CD14-positive monocyte (primary cell): ENCODE measurements at regions not wholly inside any gene's neighbourhood (a gene's known extent, or its start where the extent isn't known, plus 50 kb on each side); places are given as distances from the start of the nearest gene placed in this dataset.

ENCODE experiments used
- DNase-seq, 3 donors: peaks; one replicate each; pipeline ENCODE4 v3.0.0-alpha.2; 2011 to 2022
- H2AFZ ChIP-seq: 2 replicates; pipeline ENCODE4 v1.6.0; 2012; ENCODE audit warnings: mild to moderate bottlenecking, low read depth, low read length, inconsistent platforms; ENCODE audit not compliant: insufficient read depth, poor library complexity, severe bottlenecking
- H3K27ac ChIP-seq, 2 donors: 1 replicate in 1 of 2; 2 replicates in 1 of 2; pipeline ENCODE4 v1.5.1; 2012 to 2013; ENCODE audit warnings: low read length in 2 of 2, control low read depth in 1 of 2, inconsistent platforms in 1 of 2, low read depth in 1 of 2, mild to moderate bottlenecking in 1 of 2
- H3K27me3 ChIP-seq, 2 donors: one replicate each; pipeline versions ENCODE4 v1.6.0 to v1.6.1; 2011 to 2013; ENCODE audit warnings: low read length in 2 of 2; ENCODE audit not compliant: control insufficient read depth in 2 of 2, insufficient read depth in 2 of 2
- H3K36me3 ChIP-seq, 2 donors: replicated peaks in 1 of 2; 1 replicate in 1 of 2; 2 replicates in 1 of 2; pipeline versions ENCODE4 v1.5.1 to v1.6.1; 2012 to 2013; ENCODE audit warnings: low read length in 2 of 2, control low read depth in 1 of 2, inconsistent platforms in 1 of 2, mild to moderate bottlenecking in 1 of 2; ENCODE audit not compliant: insufficient read depth in 2 of 2, control insufficient read depth in 1 of 2
- H3K4me1 ChIP-seq, 2 donors: 1 replicate in 1 of 2; 2 replicates in 1 of 2; pipeline versions ENCODE4 v1.5.1 to v1.6.1; 2012 to 2013; ENCODE audit warnings: low read length in 2 of 2, control low read depth in 1 of 2, inconsistent platforms in 1 of 2, mild to moderate bottlenecking in 1 of 2, moderate library complexity in 1 of 2; ENCODE audit not compliant: insufficient read depth in 2 of 2, control insufficient read depth in 1 of 2
- H3K4me2 ChIP-seq: replicated peaks from 2 replicates; pipeline ENCODE3; 2012; ENCODE audit warnings: low read length, moderate library complexity, mild to moderate bottlenecking; ENCODE audit not compliant: poor library complexity, severe bottlenecking; ENCODE audit errors: extremely low read depth
- H3K4me3 ChIP-seq, 3 experiments: fragments of 200-600 bp in 1 of 3; sonication (generic) in 1 of 3; replicated peaks in 1 of 3; 1 replicate in 2 of 3; 2 replicates in 1 of 3; pipeline ENCODE4 v1.5.1; 2011 to 2013; ENCODE audit warnings: low read length in 3 of 3, mild to moderate bottlenecking in 3 of 3, control low read depth in 2 of 3, low read depth in 2 of 3, inconsistent platforms in 1 of 3, moderate library complexity in 1 of 3
- H3K79me2 ChIP-seq: 2 replicates; pipeline ENCODE4 v1.6.0; 2012; ENCODE audit warnings: mild to moderate bottlenecking, control low read depth, inconsistent platforms, low read length, moderate library complexity; ENCODE audit not compliant: insufficient read depth
- H3K9ac ChIP-seq: 2 replicates; pipeline ENCODE4 v1.6.0; 2017; ENCODE audit warnings: low read length, mild to moderate bottlenecking; ENCODE audit not compliant: insufficient read depth, poor library complexity, severe bottlenecking
- H3K9me3 ChIP-seq, 2 donors: replicated peaks in 1 of 2; 1 replicate in 1 of 2; 2 replicates in 1 of 2; pipeline versions ENCODE4 v1.5.1 to v1.6.1; 2012 to 2013; ENCODE audit warnings: low read length in 2 of 2, control low read depth in 1 of 2; ENCODE audit not compliant: control insufficient read depth in 1 of 2, insufficient read depth in 1 of 2
- H4K20me1 ChIP-seq: 2 replicates; pipeline ENCODE4 v1.6.0; 2012; ENCODE audit warnings: mild to moderate bottlenecking, low read length, control low read depth, moderate library complexity; ENCODE audit not compliant: insufficient read depth
- H3K27ac Mint-ChIP-seq, 7 donors: one replicate each; pipeline ENCODE4 v1.8.0; 2020; ENCODE audit warnings: mild to moderate bottlenecking in 7 of 7, mixed read lengths in 7 of 7, moderate library complexity in 6 of 7, inconsistent platforms in 2 of 7
- H3K27me3 Mint-ChIP-seq, 3 donors: one replicate each; pipeline ENCODE4 v1.8.0; 2021 to 2022; ENCODE audit warnings: low read depth in 3 of 3, mild to moderate bottlenecking in 3 of 3, mixed read lengths in 3 of 3, moderate library complexity in 3 of 3, inconsistent platforms in 1 of 3
- H3K36me3 Mint-ChIP-seq, 2 donors: one replicate each; pipeline ENCODE4 v1.8.0; 2020; ENCODE audit warnings: mixed read lengths in 2 of 2, inconsistent platforms in 1 of 2, mild to moderate bottlenecking in 1 of 2
- H3K4me1 Mint-ChIP-seq: one replicate; pipeline ENCODE4 v1.8.0; 2020; ENCODE audit warnings: mild to moderate bottlenecking, mixed read lengths
- H3K4me3 Mint-ChIP-seq, 2 donors: one replicate each; pipeline ENCODE4 v1.8.0; 2020; ENCODE audit warnings: mild to moderate bottlenecking in 2 of 2, mixed read lengths in 2 of 2, moderate library complexity in 1 of 2
- H3K9me3 Mint-ChIP-seq, 7 donors: one replicate each; pipeline ENCODE4 v1.8.0; 2020 to 2022; ENCODE audit warnings: mixed read lengths in 7 of 7, mild to moderate bottlenecking in 6 of 7, moderate library complexity in 6 of 7, inconsistent platforms in 2 of 7
- WGBS: methylation state at CpG from one replicate; pipeline ENCODE4 v1.1.5; 2013; ENCODE audit warnings: missing lambda C conversion rate; ENCODE audit not compliant: insufficient coverage; 5-methylcytosine and 5-hydroxymethylcytosine counted together
- intact Hi-C, 2 donors: fragments of 100-400 bp; cut with micrococcal nuclease; formaldehyde crosslinking; loops; one replicate each; pipeline versions ENCODE4 v1.15.0 to v1.15.1; 2023
- TF ChIP-seq, protein P1 (sequence below): fragments of 200-600 bp; IDR thresholded peaks from one replicate; pipeline ENCODE4 v1.8.0; 2022; ENCODE audit warnings: antibody characterized with exemption, mild to moderate bottlenecking

DNA sequence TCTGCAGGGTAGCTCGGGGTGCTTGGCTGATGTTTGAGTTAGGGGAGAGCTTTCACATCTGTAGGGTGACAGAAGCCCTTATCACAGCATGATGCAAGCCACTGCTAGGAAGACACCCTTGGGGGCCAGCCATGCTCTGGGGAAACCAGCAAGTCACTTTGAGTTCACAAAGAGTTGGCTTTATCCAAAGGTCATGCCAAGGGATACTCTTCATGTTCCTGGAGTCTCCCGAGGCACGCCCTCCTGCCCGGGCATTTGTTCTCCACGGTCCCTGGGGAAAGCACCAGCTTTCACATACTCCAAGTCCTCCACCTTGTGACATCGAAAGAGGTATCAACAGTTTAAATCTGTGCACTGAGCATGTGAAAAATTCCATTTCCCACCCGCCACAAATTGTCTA is 227.7 kb downstream of the VAPA start:
- Mint-ChIP-seq H3K36me3 (no peaks in the 10 kb centered on the region), H3K27ac (peak overlapping the region in 6 of 7 donors; percentile 38 to 89 (median 82)), H3K9me3 (peaks cover 0 to 3% (median 0%) of the 10 kb centered on the region in 7 donors), H3K4me3 (no peak overlapping the region), H3K27me3 (peaks cover 0 to 1% (median 0%) of the 10 kb centered on the region in 3 donors), H3K4me1 (peaks cover 27% of the 10 kb centered on the region)
- Histone ChIP-seq H3K4me1 (peaks cover 24 to 25% of the 10 kb centered on the region in 2 donors), H3K27me3 (no peaks in the 10 kb centered on the region), H3K9me3 (no peaks in the 10 kb centered on the region), H3K4me3 (peak overlapping the region in 1 of 3 experiments; percentile 3), H3K27ac (peak overlapping the region in 1 of 2 donors; percentile 67), H3K4me2 (no peak overlapping the region), H3K79me2 (no peaks in the 10 kb centered on the region), H4K20me1 (no peaks in the 10 kb centered on the region), H3K9ac (no peak overlapping the region), H3K36me3 (no peaks in the 10 kb centered on the region), H2AFZ (peak overlapping the region; percentile 24)
- no peak for DNase-seq
- intact Hi-C loops: no loop called here
- TF ChIP-seq, protein P1, sequence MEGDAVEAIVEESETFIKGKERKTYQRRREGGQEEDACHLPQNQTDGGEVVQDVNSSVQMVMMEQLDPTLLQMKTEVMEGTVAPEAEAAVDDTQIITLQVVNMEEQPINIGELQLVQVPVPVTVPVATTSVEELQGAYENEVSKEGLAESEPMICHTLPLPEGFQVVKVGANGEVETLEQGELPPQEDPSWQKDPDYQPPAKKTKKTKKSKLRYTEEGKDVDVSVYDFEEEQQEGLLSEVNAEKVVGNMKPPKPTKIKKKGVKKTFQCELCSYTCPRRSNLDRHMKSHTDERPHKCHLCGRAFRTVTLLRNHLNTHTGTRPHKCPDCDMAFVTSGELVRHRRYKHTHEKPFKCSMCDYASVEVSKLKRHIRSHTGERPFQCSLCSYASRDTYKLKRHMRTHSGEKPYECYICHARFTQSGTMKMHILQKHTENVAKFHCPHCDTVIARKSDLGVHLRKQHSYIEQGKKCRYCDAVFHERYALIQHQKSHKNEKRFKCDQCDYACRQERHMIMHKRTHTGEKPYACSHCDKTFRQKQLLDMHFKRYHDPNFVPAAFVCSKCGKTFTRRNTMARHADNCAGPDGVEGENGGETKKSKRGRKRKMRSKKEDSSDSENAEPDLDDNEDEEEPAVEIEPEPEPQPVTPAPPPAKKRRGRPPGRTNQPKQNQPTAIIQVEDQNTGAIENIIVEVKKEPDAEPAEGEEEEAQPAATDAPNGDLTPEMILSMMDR: no peak
- 80% methylated on average over 2 of the region's 7 CpGs for whole genome bisulfite sequencing

DNA sequence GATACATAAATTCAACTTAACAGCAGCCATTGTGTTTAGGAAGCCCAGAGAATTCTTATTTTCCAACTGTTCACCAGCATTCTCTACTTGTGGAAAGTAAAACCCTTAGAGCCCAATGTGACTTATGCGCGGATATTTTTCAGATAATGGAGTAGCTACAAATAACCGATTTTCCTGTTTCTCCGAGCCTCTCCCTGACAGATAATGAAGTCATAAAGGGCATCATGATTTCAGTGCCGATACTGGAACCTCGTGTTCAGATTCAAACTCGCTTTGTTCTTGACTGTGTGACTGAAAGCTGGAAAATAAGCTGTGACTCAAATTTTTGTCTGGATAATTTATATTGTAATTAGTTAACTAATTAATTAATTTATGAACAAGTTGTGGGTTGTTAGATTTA is 228.2 kb downstream of the VAPA start:
- peaks cover 0 to 1% (median 0%) of the 10 kb centered on the region in 3 donors for H3K27me3 Mint-ChIP-seq
- WGBS: 98% methylated on average over 5 of the region's 7 CpGs
- Histone ChIP-seq H3K79me2 (no peaks in the 10 kb centered on the region), H4K20me1 (no peaks in the 10 kb centered on the region), H3K27me3 (no peaks in the 10 kb centered on the region), H3K27ac (no peak overlapping the region), H3K4me1 (peaks cover 24 to 25% of the 10 kb centered on the region in 2 donors), H3K9me3 (no peaks in the 10 kb centered on the region), H3K4me3 (no peak overlapping the region), H3K36me3 (no peaks in the 10 kb centered on the region), H3K4me2 (no peak overlapping the region), H3K9ac (no peak overlapping the region), H2AFZ (no peak overlapping the region)
- H3K4me1 Mint-ChIP-seq: peaks cover 27% of the 10 kb centered on the region
- H3K36me3 Mint-ChIP-seq: no peaks in the 10 kb centered on the region
- no peak for DNase-seq
- peaks cover 0 to 3% (median 0%) of the 10 kb centered on the region in 7 donors for H3K9me3 Mint-ChIP-seq
- H3K4me3 Mint-ChIP-seq: no peak overlapping the region
- intact Hi-C loops: no loop called here
- TF ChIP-seq, protein P1: no peak
- no peak overlapping the region for H3K27ac Mint-ChIP-seq
